C4-2B (cell line): ENCODE measurements at regions not wholly inside any gene's neighbourhood (a gene's known extent, or its start where the extent isn't known, plus 50 kb on each side); places are given as distances from the start of the nearest gene placed in this dataset.

Source experiments
- H3K27ac ChIP-seq: fragments of 450-650 bp; 2 replicates; pipeline ENCODE4 v1.5.1; 2017
- ZFX ChIP-seq: fragments of 450-650 bp; IDR thresholded peaks from 2 replicates; pipeline ENCODE4 v1.6.1; 2017
- TF ChIP-seq, protein P1 (sequence below): fragments of 450-650 bp; conservative IDR thresholded peaks from 2 replicates; pipeline ENCODE4 v1.5.1; 2017; ENCODE audit warnings: mild to moderate bottlenecking

DNA sequence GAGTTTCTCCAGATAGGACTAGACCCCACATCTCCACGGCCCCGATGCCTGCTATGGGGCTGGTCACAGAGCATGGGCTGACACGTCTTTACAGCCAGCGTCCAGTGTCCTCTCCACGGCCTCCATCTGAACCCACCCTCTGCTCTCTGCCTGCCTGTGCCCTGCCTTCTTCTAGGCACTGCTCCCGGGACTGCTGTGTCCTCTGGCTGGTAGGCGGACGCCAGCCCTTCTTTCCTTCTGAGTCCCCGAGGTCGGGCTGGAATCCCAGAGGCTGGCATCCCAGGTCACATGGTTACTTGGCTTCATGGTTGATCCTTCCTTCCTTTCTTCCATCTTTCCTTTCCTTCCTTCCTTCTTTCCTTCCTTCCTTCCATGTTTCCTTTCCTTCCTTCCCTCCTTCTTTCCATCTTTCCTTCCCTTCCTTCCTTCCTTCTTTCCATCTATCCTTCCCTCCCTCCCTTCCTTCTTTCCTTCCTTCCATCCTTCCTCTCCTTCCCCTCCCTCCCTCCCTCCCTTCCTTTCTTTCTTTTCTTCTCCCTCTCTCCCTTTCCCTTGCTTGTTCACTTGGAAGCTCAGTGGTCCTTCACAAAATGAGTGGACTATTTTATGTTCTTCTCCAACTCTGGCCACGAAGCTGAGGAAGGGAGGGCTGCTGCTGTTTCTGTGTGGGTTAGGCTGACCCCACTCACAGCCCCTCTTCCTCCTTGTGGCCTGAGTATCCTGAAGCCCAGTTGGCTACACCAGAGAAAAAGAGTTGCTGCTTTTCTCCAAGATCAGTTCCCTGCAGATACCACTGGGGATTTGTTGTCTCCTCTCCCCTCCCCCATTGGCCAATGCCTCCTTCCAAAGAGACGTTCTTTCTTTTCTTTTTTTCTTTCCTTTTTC lies 66.8 kb upstream of the NEURL1B start:
- H3K27ac ChIP-seq, result no peak overlapping the region
- TF ChIP-seq, protein P1, sequence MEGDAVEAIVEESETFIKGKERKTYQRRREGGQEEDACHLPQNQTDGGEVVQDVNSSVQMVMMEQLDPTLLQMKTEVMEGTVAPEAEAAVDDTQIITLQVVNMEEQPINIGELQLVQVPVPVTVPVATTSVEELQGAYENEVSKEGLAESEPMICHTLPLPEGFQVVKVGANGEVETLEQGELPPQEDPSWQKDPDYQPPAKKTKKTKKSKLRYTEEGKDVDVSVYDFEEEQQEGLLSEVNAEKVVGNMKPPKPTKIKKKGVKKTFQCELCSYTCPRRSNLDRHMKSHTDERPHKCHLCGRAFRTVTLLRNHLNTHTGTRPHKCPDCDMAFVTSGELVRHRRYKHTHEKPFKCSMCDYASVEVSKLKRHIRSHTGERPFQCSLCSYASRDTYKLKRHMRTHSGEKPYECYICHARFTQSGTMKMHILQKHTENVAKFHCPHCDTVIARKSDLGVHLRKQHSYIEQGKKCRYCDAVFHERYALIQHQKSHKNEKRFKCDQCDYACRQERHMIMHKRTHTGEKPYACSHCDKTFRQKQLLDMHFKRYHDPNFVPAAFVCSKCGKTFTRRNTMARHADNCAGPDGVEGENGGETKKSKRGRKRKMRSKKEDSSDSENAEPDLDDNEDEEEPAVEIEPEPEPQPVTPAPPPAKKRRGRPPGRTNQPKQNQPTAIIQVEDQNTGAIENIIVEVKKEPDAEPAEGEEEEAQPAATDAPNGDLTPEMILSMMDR, result no peak
- no peak for TF ChIP-seq ZFX

DNA sequence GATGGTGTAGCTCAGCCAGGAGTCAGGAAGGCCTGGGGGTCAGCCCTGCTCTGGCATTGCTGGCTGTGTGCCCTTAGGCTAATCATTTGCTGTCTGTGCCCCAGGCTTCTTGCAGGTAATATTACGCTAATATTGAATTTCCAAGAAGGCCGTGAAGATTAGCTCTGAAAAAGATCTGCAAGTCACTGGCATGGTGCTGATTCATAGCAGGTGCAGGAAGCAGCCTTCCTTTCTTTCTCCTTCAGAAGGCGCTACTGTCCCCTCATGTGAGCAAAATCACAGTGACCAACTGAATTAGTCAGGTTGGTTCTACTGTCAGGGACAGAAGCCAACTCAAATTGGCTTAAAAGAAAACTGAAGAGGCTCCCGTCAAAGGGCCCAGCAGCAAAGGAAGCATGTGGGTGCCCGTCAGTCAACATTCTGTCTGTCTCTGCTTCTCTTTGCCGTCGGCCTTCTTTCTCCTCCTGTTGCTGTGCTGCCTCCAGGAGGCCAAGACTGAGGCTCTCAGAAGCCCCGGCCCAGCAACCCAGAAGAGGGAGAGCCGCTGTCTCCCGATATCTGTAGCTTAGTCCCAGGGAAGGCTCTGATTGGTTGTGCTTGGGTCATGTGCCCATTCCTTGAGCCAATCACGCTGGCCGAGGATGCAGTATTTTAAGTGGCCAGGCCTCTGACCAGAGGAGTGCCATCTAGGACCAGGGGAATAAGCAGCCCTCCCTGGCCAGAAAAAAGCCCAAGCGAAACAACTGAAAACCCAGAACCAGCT lies 67.8 kb upstream of the NEURL1B start:
- TF ChIP-seq, protein P1, result no peak
- no peak for TF ChIP-seq ZFX
- H3K27ac ChIP-seq, result no peak overlapping the region

DNA sequence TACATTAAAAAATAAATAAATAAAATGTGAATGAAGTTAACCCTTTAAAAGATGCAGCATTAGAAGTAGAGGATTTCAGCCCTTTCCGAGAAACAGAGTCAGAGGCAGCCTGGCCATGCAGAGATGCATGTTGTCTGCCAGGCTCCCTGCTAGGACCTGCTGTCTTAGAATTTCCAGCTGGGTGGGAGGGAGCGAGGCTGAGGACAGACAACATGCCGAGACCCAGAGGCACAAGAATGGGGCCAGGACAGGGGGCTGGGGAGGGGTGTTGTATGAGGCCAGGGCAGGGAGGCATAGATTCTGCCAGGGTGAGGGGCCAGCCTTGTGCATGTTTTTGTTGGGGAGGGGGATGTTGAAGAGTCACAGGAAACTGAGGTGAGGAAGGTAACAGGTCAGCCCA lies 68.6 kb upstream of the NEURL1B start:
- TF ChIP-seq, protein P1, result no peak
- no peak overlapping the region for H3K27ac ChIP-seq

DNA sequence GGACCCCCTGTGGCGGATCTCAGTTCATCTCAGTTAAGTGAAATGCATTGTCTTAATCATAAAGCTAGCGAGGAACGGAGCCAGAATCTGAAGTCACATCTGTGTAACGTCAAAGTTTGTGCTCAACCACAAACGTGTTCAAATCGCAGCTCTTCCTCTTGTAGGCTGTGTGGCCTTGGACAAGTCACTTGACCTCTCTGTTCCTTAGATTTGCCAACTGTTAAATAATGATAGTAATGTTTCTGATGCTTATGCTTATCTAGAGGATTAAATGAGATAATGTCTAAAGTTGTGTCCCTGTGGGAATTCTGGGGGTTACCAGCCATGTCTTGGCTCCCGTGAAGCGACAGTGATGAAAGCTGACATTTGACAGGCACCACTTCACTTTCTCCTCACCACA lies 69.2 kb upstream of the NEURL1B start:
- no peak overlapping the region for H3K27ac ChIP-seq
- TF ChIP-seq ZFX, result no peak
- TF ChIP-seq, protein P1, result no peak

DNA sequence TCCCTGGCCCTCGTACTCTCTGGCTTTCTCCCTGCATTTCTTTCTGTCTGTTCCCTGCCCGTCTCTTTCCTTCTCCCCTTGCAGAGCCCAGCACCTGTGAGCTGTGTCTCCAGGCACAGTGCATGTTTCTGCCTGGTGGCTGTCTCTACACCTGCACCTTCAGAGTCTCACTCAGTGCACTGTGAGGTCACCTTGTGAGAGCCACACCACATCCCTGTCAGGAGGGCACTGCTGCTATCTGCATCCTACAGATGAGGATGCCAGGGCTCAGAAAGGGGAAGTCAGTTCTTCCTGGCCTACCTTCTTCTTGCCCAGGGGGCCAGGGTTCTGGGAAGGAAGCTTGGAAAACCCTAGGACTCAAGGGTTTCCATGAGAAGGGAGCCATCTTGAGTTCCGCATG lies 69.7 kb upstream of the NEURL1B start:
- no peak overlapping the region for H3K27ac ChIP-seq
- TF ChIP-seq, protein P1, result no peak
- TF ChIP-seq ZFX, result no peak

DNA sequence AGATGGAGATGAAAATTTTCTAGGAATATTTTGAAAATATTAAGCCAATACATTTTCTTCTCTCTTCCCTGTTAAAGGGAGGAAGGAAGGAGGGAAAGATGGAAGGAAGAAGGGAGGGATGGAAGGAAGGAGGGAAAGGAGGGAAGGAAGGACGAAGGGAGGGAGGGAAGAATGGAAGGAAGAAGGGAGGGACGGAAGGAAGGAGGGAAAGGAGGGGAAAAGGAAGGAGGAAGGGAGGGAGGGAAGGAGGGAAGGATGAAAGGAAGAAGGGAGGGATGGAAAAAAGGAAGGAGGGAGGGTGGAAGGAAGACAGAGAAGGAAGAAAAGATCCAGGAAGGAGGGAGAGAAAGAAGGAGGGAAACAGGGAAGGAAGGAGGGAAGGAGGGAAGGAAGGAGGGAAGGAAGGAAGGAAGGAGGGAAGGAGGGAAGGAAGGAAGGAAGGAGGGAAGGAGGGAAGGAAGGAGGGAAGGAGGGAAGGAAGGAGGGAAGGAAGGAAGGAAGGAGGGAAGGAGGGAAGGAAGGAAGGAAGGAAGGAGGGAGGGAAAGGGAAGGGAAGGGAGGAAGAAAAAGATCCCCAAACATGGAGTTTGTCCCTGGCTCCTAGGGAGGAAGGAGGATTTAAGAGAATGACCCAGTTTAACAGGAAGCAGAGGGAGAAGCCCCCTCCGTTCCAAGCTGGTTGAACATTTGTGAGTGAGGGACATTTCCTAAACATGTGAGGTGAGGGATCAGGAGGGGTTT lies 70.3 kb upstream of the NEURL1B start:
- no peak overlapping the region for H3K27ac ChIP-seq
- TF ChIP-seq, protein P1, result no peak
- TF ChIP-seq ZFX, result no peak
